Suprapubic skin (tissue), 4 donors: ENCODE measurements at regions not wholly inside any gene's neighbourhood (a gene's known extent, or its start where the extent isn't known, plus 50 kb on each side); places are given as distances from the start of the nearest gene placed in this dataset.

Experiments
- DNase-seq, 2 donors: peaks; one replicate each; pipeline ENCODE4 v3.0.0-alpha.2; 2019; ENCODE audit warnings: low spot score in 2 of 2
- H3K27ac ChIP-seq: fragments of 200-600 bp; sonication (generic); one replicate; pipeline ENCODE4 v1.5.1; 2019
- H3K27me3 ChIP-seq: fragments of 200-600 bp; sonication (generic); one replicate; pipeline ENCODE4 v1.5.1; 2019
- H3K36me3 ChIP-seq: fragments of 200-600 bp; sonication (generic); one replicate; pipeline ENCODE4 v1.5.1; 2019
- H3K4me1 ChIP-seq: fragments of 200-600 bp; sonication (generic); one replicate; pipeline ENCODE4 v1.5.1; 2019
- H3K4me3 ChIP-seq: fragments of 200-600 bp; sonication (generic); one replicate; pipeline ENCODE4 v1.5.1; 2019; ENCODE audit warnings: mild to moderate bottlenecking
- H3K9me3 ChIP-seq: fragments of 200-600 bp; sonication (generic); one replicate; pipeline ENCODE4 v1.5.1; 2019
- EP300 ChIP-seq: sonication (generic); formaldehyde crosslinking; IDR thresholded peaks from one replicate; pipeline ENCODE4 v1.6.1; 2017; ENCODE audit warnings: antibody characterized with exemption
- POLR2A ChIP-seq, 2 donors: fragments of 450-650 bp; IDR thresholded peaks; one replicate each; pipeline ENCODE4 v1.6.1; 2017; ENCODE audit warnings: antibody characterized with exemption in 2 of 2, mild to moderate bottlenecking in 2 of 2, moderate library complexity in 2 of 2
- POLR2AphosphoS5 ChIP-seq, 3 donors: sonication (generic); formaldehyde crosslinking; IDR thresholded peaks; one replicate each; pipeline ENCODE4 v1.6.1; 2017; ENCODE audit warnings: antibody characterized with exemption in 3 of 3
- WGBS: methylation state at CpG from one replicate; pipeline ENCODE4 v1.1.5; 2018; 5-methylcytosine and 5-hydroxymethylcytosine counted together
- TF ChIP-seq, protein P1 (sequence below), 2 donors: fragments of 200-600 bp in 1 of 2; fragments of 450-650 bp in 1 of 2; sonication (generic) in 1 of 2; IDR thresholded peaks; one replicate each; pipeline ENCODE4 v1.5.1; 2016 to 2019; ENCODE audit warnings: antibody characterized with exemption in 2 of 2, mild to moderate bottlenecking in 1 of 2, moderate library complexity in 1 of 2

DNA sequence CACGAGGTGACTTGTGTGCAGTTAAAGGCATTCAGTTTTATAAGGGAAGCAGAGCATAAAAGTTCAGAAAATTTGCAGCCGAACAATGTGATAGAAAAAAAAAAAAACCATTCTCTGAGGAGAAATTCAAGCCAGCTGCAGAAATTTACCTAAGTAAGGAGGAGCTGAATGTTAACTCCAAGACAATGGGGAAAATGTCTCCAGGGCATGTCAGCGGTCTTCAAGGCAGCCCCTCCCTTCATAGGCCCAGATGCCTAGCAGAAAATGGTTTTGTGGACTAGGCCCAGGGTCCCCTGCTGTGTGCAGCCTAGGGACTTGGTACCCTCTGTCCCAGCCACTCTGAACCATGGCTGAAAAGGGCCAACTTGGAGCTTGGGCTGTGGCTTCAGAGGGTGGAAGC is 1764.0 kb downstream of the C4orf33 start:
- no peaks in the 10 kb centered on the region for H3K4me1 ChIP-seq
- no peaks in the 10 kb centered on the region for H3K36me3 ChIP-seq
- H3K9me3 ChIP-seq: no peaks in the 10 kb centered on the region
- WGBS: 79% methylated on average over 3 of the region's 3 CpGs
- H3K4me3 ChIP-seq: no peak overlapping the region
- no peak for DNase-seq
- no peak overlapping the region for H3K27ac ChIP-seq
- no peaks in the 10 kb centered on the region for H3K27me3 ChIP-seq
- no peak for TF ChIP-seq EP300
- TF ChIP-seq POLR2AphosphoS5 (IDR thresholded peaks at IDR 0.05): no peak
- TF ChIP-seq, protein P1, sequence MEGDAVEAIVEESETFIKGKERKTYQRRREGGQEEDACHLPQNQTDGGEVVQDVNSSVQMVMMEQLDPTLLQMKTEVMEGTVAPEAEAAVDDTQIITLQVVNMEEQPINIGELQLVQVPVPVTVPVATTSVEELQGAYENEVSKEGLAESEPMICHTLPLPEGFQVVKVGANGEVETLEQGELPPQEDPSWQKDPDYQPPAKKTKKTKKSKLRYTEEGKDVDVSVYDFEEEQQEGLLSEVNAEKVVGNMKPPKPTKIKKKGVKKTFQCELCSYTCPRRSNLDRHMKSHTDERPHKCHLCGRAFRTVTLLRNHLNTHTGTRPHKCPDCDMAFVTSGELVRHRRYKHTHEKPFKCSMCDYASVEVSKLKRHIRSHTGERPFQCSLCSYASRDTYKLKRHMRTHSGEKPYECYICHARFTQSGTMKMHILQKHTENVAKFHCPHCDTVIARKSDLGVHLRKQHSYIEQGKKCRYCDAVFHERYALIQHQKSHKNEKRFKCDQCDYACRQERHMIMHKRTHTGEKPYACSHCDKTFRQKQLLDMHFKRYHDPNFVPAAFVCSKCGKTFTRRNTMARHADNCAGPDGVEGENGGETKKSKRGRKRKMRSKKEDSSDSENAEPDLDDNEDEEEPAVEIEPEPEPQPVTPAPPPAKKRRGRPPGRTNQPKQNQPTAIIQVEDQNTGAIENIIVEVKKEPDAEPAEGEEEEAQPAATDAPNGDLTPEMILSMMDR (IDR thresholded peaks at IDR 0.05): no peak
- no peak for TF ChIP-seq POLR2A (IDR thresholded peaks at IDR 0.05)

DNA sequence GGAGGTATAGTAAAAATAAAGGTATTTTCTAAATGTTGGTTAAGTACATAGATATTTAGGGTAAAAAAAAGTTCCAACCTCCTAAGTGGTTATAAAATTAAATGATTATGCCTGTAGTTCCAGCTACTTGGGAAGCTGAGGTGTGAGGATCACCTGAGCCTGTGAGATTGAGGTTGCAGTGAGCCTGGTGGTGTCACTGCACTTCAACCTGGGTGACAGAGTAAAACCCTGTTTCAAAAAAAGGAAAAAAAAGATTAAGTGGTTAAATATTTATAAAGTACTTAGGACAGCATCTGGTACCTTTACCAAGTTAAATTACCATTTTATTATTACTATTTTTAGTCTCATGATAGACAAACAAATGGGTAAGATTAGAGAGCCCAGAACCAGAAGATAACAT is 1801.0 kb downstream of the C4orf33 start:
- no peak for TF ChIP-seq POLR2AphosphoS5 (IDR thresholded peaks at IDR 0.05)
- no peak for TF ChIP-seq EP300
- TF ChIP-seq, protein P1 (IDR thresholded peaks at IDR 0.05): no peak
- TF ChIP-seq POLR2A (IDR thresholded peaks at IDR 0.05): no peak
- no peak overlapping the region for H3K4me3 ChIP-seq

DNA sequence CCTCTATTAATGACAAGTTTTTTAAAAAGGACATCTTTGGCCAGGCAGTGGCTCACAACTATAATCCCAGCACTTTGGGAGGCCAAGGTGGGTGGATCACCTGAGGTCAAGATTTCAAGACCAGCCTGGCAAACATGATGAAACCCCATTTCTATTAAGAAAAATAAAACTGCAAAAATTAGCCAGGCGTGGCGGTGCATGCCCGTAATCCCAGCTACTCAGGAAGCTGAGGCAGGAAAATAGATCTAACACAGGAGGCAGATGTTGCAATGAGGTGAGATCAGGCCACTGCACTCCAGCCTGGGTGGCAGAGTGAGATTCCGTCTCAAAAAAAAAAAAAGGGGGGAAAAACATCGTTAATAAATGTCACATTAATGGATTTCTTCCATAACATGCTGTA is 1805.4 kb downstream of the C4orf33 start:
- WGBS: 75% methylated on average over 5 of the region's 5 CpGs
- no peaks in the 10 kb centered on the region for H3K27me3 ChIP-seq
- no peaks in the 10 kb centered on the region for H3K9me3 ChIP-seq
- H3K36me3 ChIP-seq: no peaks in the 10 kb centered on the region
- no peak overlapping the region for H3K4me3 ChIP-seq
- no peaks in the 10 kb centered on the region for H3K4me1 ChIP-seq
- no peak for DNase-seq
- TF ChIP-seq POLR2A (IDR thresholded peaks at IDR 0.05) (no peak), EP300 (no peak), POLR2AphosphoS5 (IDR thresholded peaks at IDR 0.05) (no peak)
- TF ChIP-seq, protein P1 (IDR thresholded peaks at IDR 0.05): no peak
- no peak overlapping the region for H3K27ac ChIP-seq

More for the DNA sequence above, 1801.0 kb downstream of the C4orf33 start:
- no peaks in the 10 kb centered on the region for H3K9me3 ChIP-seq
- H3K4me1 ChIP-seq: no peaks in the 10 kb centered on the region
- H3K27me3 ChIP-seq: no peaks in the 10 kb centered on the region
- H3K27ac ChIP-seq: no peak overlapping the region
- H3K36me3 ChIP-seq: no peaks in the 10 kb centered on the region
- no peak for DNase-seq

DNA sequence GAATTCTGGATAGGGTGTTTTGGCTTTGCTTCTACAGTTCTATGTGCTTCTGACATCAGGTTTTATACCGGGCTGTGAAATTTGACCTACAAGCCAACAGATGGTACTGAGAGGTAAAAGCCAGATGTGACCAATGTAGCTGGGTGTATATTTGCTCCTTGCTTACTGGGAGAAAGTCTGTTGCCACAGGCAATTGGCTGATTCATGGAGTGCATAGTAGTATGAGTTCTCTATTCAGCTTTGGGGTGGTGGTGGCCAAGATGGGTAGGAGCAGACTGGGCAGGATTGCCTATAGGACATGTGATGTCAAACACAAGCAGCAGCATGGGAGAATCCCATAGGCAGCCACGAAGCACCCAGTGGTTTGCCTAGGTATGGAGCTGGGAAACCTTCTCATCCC is 1827.0 kb downstream of the C4orf33 start:
- WGBS: 82% methylated on average over 2 of the region's 2 CpGs
- no peak for DNase-seq

DNA sequence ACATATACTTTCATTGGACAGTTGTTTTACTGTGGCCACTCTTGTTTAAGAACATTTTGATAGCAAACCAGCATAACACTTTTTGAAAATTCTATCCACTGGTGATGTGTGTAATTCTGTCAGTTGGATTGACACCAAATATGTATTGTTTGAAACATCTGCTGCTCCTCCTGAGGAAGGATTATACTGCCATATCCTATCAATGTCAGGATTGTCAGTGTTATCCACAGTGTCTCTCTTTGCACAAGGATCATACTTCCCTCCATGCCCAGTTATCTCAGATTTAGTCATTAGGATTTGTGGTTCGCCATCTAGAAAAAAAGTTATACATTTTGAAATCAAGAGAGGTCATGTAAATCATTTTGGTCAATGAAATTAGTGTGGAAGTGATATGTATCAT is 1859.6 kb downstream of the C4orf33 start:
- Histone ChIP-seq H3K27ac (no peak overlapping the region), H3K36me3 (no peaks in the 10 kb centered on the region), H3K4me3 (no peak overlapping the region), H3K27me3 (no peaks in the 10 kb centered on the region), H3K4me1 (no peaks in the 10 kb centered on the region), H3K9me3 (no peaks in the 10 kb centered on the region)
- TF ChIP-seq POLR2AphosphoS5 (IDR thresholded peaks at IDR 0.05): no peak
- no peak for DNase-seq
- WGBS: 83% methylated on average over 1 of the region's 1 CpG

More for the DNA sequence above, 1827.0 kb downstream of the C4orf33 start:
- Histone ChIP-seq H3K4me3 (no peak overlapping the region), H3K9me3 (peaks cover 14% of the 10 kb centered on the region), H3K36me3 (no peaks in the 10 kb centered on the region), H3K27me3 (no peaks in the 10 kb centered on the region), H3K27ac (no peak overlapping the region), H3K4me1 (no peaks in the 10 kb centered on the region)
- TF ChIP-seq POLR2A (IDR thresholded peaks at IDR 0.05): no peak

DNA sequence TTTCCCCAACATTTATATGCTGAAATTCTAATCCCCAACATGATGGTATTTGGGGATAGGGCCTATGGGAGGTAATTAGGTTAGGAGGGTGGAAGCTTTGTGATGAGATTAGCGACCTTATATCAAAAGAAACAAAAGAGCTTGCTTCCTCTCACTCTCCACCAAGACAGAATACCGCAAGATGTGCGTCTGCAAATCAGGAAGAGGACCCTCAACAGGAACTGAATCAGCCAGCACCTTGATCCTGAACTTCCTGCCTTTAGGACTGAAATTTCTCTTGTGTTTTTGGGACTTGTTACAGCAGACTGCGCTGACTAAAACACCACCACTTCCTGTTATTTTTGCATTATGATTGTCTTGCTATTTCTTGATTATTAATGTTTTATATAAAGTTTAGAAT is 1889.4 kb downstream of the C4orf33 start:
- TF ChIP-seq, protein P1 (IDR thresholded peaks at IDR 0.05): no peak
- TF ChIP-seq POLR2A (IDR thresholded peaks at IDR 0.05) (no peak), POLR2AphosphoS5 (IDR thresholded peaks at IDR 0.05) (no peak), EP300 (no peak)
- Histone ChIP-seq H3K4me3 (no peak overlapping the region), H3K27me3 (no peaks in the 10 kb centered on the region), H3K36me3 (no peaks in the 10 kb centered on the region), H3K4me1 (no peaks in the 10 kb centered on the region), H3K9me3 (no peaks in the 10 kb centered on the region), H3K27ac (no peak overlapping the region)
- WGBS: 75% methylated on average over 4 of the region's 4 CpGs
- DNase-seq: no peak
